ENCODE measurements at regions not wholly inside any gene's neighbourhood (a gene's known extent, or its start where the extent isn't known, plus 50 kb on each side); places are given as distances from the start of the nearest gene placed in this dataset.
"Not testable (repeated sequence)": the region's sequence is repeated elsewhere in the genome, so short reads cannot be mapped to it uniquely, and the experiment has no call there.

DNA sequence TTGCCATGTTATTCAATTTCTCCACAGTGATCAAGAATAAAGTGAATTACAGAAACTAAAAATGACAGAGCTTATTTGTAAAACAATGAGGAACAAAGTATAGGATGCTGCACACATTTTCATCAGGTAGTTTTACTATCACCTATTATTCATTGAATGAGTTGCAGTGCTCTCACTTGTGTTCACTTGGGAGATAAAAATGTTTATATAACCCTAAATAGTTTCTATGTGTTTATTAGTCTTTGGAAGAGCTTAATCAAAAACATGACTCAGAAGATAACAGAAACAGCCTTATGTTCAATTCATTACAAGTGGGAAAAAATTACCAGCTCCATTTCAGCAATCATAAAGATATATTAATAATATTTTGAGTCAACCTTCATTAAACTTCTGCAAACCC lies 796.2 kb downstream of the SLITRK1 start:
- DNase-seq, result no peak

DNA sequence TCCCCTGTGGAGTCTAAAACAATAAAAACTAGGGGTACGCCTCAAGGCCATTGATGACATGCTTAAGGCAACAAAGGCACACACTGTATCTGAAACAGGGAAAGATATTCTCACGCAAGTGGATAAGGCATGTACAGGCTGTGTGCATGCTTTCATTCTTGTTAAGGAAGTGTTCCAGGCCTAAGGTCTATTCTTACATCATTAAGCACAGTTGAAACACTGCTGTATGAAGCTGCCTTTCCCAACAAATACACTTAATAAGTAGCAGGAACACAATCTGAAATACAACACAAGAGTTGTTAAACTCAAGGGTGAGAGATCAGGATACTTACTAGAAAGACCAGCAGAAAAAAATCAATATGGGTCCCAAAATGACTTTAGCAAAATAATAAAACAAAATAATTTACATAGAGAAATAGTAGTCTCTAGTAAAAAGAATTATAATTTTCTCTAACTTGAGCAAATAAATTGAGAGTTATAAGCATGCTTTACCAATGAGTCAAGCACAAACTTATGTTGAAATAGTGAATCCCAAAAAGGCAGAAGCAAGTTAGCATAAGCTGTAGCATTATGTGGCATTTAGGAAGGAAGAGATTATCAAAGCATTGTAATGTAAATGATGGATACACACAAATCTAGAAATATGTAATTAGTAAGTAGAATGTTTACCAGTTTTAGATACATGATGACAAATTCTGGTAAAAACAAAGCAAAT lies 796.9 kb downstream of the SLITRK1 start:
- no peak for DNase-seq

DNA sequence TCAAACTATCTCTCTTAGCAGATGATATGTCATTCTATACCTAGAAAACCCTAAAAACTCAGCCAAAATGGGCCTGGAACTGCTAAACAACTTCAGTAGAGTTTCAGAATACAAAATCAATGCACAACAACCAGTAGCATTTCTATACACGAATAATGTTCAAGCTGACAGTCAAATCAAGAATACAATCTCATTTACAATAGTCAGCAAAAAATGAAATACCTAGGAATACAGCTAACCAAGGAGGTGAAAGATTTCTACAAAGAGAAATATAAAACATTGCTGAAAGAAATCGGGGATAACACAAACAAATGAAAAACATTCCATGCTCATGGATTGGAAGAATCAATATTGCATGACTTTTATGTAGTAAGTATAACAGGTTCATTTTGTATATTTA lies 804.8 kb downstream of the SLITRK1 start:
- no peak for DNase-seq

DNA sequence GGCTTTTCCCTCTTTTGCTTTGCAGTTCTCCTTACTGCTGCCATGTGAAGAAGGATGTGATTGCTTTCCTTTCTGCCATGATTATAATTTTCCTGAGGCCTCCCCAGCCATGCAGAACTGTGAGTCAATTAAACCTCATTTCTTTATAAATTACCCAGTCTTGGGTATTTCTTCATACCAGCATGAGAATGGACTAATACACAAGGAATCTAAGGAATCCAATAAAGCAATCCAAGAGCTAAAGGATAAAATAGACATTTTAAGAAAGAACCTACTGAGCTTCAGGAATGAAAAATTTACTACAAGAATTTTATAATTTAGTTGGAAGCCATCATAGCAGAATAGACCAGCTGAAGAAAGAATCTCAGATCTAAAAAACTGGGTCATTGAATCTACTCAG lies 808.3 kb downstream of the SLITRK1 start:
- DNase-seq, result not testable (repeated sequence)

DNA sequence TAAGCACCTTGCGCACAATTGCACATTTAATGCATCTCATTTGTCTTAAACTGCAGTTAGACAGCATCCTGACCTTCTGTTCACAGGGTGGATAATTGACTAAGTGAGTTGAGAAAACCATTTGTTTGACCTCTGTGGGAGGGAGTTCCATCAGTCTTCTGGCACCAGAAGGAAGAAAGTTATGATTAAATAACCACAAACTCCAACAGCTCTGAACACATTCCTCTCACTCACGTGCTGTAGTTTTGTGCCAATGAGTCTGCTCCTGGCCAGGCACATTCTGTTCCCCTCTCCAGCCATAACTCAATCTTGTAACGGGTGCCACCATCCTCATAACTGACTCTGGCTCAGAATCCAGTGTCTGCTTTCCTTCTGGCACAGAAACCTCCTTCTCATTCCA lies 817.2 kb downstream of the SLITRK1 start:
- DNase-seq, result no peak

DNA sequence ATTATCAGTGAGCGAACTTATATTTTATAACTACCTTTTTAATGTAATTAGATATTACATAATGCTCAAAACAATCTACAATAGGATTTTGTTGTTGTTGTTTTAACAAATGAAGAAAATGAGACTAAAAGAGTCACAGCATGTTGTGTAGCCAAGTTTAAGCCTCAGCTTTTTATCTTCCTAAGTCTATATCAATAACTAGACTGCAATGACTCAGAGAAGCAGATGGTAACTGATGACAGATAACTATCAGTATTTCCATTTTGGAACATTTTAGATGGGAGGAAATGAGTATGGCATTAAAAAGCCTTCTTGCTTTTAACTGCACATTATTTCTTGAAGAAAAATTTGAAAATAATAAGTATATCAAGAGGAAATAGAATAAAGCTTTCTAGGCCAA lies 825.2 kb downstream of the SLITRK1 start:
- no peak for DNase-seq

DNA sequence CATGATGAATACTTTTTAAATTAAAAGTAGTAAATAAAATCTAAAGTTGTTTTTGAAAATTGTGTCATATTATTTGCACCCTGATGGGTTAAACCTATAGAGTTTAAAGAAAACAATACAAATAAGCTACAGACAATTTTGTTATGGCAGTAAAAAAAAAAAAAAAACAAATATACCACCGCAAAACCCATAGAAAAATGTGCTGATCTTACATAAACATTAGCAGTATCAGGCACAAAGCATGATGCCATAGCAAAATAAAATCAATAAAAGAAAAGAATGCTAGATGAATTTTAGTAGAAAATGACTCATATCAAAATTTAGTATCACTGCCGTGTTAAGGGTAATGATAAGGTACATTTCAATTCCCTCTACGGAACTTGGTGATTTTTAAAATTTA lies 826.0 kb downstream of the SLITRK1 start:
- no peak for DNase-seq

DNA sequence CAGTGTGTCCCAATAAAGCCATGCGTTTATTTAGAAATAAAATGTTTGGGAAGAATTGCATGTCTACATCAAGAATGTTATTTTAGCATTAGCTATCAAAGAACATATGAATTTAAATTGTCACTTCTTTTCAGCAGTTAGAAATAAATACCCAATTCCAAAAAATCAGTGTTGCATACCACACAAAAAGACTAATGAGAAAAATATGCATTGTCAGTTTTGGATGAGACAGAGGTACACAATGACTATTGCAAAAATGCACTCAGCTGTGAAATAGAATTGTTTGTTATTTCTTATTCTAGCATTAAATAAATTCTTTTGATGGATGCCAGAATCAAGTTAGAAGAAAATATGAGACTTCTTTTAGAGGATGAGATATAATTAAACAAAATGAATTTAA lies 833.9 kb downstream of the SLITRK1 start:
- DNase-seq, result no peak

DNA sequence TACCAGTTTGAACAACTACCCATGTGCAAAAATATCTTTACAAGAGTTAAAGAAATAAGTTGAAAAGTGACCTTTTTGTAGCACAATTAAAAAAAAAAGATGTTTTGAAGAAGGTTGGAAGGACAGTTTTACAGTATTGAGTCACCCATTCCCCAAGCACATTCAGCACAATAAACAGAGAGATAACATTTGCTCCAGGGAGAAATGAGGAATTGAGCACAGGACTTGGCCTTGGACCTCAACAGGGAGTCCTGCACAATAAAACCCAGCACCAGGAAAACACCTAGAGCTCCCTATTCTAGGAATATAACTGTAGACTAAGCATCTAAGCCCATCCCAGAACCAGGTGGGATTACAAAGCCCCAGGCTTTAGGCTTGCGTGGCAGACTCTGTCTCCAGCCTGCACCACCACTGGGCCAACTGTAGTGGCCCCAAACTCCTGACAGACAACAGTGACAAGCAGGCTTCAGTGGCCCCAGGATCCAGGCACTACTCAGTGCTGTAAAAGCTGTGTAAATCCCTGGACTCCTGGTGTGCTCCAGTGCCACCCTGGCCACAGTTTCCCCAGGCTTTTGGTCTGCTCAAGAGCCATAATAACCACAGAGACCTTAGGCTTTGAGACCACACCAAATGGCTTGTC lies 857.2 kb downstream of the SLITRK1 start:
- DNase-seq, result no peak

DNA sequence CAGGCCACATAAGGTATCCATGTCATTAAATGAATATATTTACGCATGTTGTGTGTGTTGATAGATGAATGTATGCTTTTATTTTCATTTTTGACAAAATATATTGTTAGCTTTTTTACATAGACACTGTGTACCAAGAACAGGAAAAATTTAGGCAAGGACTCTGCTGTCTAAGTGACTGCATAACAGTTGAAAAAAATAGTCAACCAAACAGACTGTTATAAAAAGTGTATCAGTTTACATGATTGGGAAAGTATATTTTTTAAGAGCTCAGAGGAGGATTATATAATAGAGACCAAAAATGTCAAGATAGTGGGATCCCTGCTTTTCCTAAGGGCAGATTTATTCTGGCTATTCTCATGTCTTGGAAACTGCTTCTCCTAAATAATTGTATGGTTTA lies 858.0 kb downstream of the SLITRK1 start:
- no peak for DNase-seq

DNA sequence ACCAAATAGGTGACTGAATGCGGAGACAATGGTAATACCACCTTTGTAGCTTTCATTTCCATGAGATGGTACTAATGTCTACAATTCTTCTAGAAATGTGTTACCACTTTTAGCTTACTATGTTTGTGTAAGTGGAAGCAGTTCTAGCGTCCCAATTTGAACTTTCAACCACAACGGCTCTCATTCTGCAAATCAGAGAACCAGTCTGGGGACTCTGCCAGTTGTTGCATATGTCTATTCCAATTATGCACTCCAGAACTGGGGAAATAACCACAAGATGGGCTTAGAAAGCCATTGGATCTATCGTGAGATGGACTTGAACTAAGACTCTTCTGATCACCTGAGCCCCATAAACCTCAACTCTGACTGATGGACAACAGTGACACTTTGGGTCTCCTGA lies 862.3 kb downstream of the SLITRK1 start:
- DNase-seq, result no peak

DNA sequence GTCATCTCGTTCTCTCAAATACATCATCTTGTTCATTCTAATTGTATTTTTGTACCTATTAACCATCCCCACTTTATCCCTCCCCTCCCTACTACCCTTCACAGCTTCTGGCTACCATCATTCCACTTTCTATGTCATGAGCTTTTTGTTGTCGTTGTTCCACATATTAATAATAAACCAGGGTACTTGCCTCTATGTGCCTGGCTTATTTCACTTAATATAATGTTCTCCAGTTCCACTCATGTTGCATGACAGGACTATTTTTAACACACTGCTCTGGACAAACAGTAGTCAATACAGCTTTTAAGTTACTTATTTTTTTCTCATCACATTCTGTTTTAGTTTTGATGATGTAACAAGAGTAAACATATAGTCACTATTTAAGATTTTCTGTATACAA lies 872.3 kb downstream of the SLITRK1 start:
- DNase-seq, result no peak

DNA sequence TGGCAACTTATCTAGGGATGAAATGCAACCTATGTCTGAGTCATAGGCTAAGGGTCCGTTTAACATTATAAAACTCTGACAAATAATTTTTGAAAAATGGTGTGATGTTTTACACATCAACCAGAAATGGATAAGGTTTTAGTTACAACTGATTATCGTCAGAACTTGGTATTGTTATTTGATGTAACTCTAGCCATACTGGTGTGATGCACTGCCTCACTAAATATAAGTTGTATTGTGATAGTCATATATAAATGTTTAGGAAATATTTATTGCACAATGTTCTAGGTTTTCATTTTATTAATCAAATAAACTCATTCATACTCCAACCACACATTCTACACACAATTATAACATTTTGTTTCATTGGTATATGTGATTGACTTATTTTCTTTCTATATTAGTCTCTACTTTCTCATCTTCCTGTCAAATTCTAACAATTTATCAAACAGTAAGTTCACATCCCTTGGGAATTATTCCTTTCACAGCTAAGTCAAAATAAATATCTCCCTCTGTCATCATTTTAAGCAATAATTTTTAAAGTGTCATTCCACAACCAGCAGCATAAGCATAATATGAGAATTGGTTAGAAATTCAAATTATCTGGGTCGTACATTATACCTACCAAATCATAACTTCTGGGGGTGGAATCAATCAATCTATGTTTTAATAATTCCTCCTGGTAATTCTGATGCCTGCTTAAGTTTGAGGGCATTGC lies 873.9 kb downstream of the SLITRK1 start:
- no peak for DNase-seq

DNA sequence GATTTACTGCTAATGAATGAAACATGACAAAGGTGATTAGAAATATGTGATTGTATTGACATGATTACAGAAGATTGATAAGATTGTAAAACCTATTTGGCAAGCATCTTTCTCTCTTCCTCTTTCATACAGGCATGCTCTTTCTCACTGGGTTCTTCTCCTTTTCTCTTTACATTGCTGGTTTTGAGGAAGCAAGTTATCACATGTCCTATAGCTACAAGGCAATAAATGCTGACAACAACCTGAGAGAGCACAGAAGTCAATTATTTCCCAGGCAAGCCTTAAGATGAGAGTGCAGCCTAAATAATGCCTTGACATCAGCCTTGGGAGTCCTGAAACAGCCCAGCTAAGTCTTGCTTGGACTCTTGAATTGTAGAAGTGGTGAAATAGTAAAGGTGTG lies 875.0 kb downstream of the SLITRK1 start:
- no peak for DNase-seq

DNA sequence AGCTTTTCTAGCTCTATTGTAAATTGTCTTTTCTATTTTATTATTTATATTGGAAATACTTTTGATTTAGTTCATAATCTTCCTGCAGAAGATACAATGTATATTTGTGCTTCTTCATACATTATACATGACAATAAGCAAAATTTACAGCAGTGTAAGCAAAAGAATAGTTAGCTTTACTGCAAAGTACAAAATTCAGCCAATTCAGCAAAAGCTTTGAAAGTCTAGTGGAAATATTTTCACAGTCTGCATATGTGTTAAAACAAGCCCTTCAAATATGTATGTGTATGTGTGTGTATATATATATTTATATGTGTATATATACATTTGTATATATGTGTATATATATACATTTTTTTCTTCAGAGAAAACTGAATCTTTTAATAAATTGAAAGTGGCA lies 879.1 kb downstream of the SLITRK1 start:
- no peak for DNase-seq

DNA sequence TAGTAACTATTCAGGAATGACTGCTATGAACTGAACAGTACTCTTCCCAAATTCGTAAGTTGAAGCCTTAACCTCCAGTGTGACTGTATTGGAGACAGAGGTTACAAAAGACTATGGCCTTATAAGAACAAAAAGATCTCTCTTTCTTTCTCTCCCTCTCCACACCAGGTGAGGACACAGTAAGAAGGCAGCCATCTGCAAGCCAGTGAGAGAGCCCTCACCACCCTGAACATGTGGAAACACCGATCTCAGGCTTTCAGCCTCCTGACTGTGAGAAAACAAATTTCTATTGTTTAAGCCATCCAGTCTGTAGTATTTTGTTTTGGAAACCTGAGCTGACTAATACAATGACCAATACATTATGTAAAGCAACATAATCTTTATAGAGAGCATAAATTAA lies 888.9 kb downstream of the SLITRK1 start:
- DNase-seq, result no peak

DNA sequence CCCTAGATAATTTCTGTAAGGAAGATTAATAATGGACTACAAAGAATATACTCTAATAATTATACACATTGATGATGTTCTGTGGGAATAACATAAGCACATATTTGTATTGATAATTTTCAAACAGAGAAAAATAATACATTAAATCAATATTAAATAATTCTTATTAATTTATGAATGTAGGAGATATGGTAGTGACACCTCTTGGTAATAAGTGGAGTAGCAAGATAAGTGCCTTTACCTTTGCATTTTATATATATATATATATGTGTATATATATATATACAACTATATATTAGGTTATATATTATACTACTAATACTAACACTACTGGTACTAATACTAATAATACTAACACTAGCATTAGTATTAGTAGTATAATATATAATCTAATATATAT lies 905.8 kb downstream of the SLITRK1 start:
- no peak for DNase-seq

DNA sequence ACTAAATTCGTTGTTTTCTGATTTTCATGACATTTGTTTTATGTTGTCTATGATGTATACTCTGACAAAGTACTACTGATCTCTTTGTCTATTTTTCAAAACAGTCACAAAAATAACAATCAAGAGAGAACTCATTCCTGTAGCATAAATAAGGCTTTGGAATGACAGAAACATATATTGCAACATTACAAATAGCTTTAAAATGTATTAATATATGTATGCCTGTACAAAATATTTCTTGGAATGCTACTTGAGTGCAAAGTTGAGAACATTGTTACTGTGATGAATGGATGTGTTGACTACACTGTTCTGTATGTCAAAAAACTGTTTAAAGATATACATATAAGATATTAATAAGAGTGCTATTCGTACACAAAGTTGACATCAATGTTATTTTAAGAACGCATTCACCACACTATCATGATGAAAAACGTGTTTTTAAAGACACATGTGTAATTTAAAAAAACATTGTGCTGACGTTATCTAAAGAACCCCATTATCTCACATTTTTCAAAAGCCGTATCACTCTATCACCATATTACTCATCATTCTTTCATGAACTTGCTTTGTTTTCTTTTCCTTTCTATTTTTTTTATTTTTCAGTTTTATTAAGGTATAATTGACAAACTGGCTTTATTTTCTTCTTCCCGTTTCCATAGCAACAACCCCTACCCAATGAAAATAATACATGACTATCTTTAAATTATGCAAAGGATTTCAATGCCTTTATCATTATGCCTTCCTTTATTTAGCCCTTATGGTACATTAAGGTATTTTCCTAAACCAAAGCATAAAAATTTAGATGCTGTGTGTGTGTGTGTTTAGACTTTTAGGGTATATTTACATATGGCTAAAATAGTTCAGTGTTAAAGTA lies 918.8 kb downstream of the SLITRK1 start:
- DNase-seq, result no peak

DNA sequence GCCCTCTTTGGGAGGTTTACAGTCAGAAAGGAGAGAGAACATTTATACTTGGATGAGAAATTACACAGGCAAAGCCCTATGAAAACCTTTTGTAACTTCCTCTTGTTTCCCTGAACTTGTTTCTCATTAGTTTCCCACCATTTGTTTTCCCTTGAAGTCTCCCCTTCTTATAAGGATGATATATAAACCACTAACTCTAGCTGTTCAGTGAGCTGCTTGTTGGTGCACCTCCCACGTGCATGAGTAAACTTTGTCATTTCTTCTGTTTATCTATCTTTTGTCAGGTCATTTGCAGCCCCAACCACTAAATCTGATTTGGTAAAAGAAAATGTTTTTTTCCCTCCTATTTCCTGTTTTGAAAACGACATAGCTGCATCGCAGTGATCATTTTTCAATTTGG lies 919.9 kb downstream of the SLITRK1 start:
- no peak for DNase-seq

DNA sequence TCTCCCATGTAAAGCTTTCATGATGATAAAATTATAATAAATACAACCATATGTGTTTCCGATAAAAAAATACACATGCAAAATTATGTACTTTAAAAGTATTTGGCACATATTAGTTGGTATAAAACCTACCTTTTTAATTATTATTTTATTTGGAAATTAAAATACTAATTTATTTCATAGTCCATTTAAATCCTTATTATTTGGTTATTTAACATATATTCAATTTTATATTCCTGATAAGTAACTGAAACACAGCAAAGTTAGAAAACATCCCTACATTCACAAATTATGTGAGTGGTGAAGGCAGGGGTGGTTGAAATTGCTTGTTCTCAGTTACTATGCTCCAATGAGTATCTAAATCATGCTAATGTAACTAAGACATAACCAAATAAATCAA lies 920.5 kb downstream of the SLITRK1 start:
- no peak for DNase-seq

DNA sequence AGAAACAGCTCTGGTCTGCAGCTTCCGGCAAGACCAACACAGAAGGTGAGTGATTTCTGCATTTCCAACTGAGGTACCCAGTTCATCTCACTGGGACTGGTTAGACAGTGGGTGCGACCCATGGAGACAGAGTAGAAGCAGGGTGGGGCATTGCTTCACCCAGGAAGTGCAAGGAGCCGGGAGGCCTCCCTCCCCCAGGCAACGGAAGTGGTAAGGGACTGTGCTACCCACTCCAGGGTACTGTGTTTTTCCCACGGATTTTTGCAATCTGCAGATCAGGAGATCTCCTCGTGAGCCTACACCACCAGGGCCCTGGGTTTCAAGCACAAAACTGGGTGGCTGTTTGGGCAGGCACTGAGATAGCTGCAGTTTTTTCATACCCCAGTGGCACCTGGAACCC lies 929.9 kb downstream of the SLITRK1 start:
- not testable (repeated sequence) for DNase-seq

DNA sequence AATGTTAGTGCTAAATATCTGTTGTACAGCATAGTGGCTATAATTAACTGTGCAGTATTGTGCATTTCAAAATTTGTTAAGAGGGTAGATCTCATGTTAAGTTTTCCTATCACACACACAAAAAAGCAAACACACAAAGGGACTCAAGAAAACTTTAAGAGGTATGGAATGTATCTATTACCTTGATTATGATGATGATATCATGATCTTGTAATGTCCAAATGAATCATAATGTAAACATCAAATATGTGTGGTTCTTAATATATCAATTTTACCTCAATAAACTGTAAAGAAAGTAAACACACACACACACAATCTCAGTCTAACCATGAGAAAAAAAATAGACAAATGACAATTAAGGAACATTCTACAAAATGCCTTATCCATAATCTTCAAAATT lies 934.6 kb downstream of the SLITRK1 start:
- DNase-seq, result no peak

DNA sequence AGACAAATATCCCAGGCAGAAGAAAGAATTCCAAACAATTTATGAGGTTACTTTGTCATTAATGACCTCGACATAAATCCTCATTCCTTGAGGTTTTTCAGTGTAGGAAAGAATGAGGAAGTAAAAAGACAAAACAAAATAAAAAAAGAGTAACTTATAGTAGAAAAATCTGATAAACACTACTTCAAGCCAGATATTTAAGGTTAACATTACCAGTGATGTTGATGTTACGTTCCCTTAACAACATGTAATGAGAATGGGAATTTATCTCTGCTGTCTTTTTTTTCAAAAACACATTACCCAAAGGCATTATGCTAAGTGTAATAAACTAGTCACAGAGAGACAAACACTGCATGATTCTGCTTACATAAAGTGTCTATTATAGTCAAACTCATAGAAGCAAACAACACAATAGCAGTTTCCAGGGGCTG lies 935.1 kb downstream of the SLITRK1 start:
- no peak for DNase-seq

All from activated gamma-delta T cell (primary cell).